A549 (cell line): ENCODE measurements at regions not wholly inside any gene's neighbourhood (a gene's known extent, or its start where the extent isn't known, plus 50 kb on each side); places are given as distances from the start of the nearest gene placed in this dataset.

Experiments used
- ATAC-seq, 2 experiments: fragments of 200-7000 bp in 1 of 2; fragments of >200 bp in 1 of 2; cut with Nextera tagmentation in 1 of 2; cut with Tn5 transposase in 1 of 2; 3 replicates each; pipeline versions ENCODE4 v1.8.0 to v1.9.1; 2018 to 2020; ENCODE audit warnings: mild to moderate bottlenecking in 1 of 2, moderate library complexity in 1 of 2
- CTCF ChIA-PET: fragments of 300-600 bp; sonication (Branson Sonifier 250); formaldehyde crosslinking; extraction: SDS; loops from one replicate; lab custom pipeline; 2021; ENCODE audit warnings: antibody characterized with exemption, inconsistent platforms; lab: Yijun Ruan, JAX
- POLR2A ChIA-PET: fragments of 350-600 bp; formaldehyde crosslinking; extraction: SDS; loops from one replicate; lab custom pipeline; 2021; ENCODE audit warnings: antibody characterized with exemption, inconsistent platforms; lab: Yijun Ruan, JAX
- DNase-seq, 2 experiments: peaks; one replicate each; pipeline versions ENCODE4 v3.0.0 to v3.0.0-alpha.2; 2011 to 2016; ENCODE audit warnings: low read depth in 1 of 2, low spot score in 1 of 2
- FAIRE-seq: peaks from 2 replicates; lab custom pipeline; 2011; peaks lifted over from hg19 to GRCh38; lab: Jason Lieb, UNC
- H3K27ac ChIP-seq, 2 experiments: fragments of >200 bp; sonication (Bioruptor Twin); formaldehyde crosslinking; 3 replicates each; pipeline ENCODE4 v1.5.1; 2016 to 2017
- H3K4me1 ChIP-seq: fragments of >200 bp; sonication (Bioruptor Twin); formaldehyde crosslinking; 3 replicates; pipeline ENCODE4 v1.6.1; 2016
- H3K4me2 ChIP-seq: fragments of >200 bp; sonication (Bioruptor Twin); formaldehyde crosslinking; 3 replicates; pipeline ENCODE4 v1.6.1; 2016
- H3K4me3 ChIP-seq: fragments of >200 bp; sonication (Bioruptor Twin); formaldehyde crosslinking; 3 replicates; pipeline ENCODE4 v1.5.1; 2016
- H3K9me3 ChIP-seq: fragments of >200 bp; sonication (Bioruptor Twin); formaldehyde crosslinking; 3 replicates; pipeline ENCODE4 v1.6.1; 2016
- BHLHE40 ChIP-seq: IDR thresholded peaks from 2 replicates; pipeline ENCODE4 v1.6.1; 2012; ENCODE audit warnings: low read depth, low read length, inconsistent platforms
- CBX2 ChIP-seq: fragments of 200-600 bp; sonication (generic); IDR thresholded peaks from 2 replicates; pipeline ENCODE4 v1.6.1; 2016; ENCODE audit warnings: low read depth, mild to moderate bottlenecking, borderline replicate concordance
- CEBPB ChIP-seq, 2 experiments: fragments of >200 bp in 1 of 2; sonication (Bioruptor Twin) in 1 of 2; formaldehyde crosslinking in 1 of 2; IDR thresholded peaks; 2 replicates each; pipeline ENCODE4 v1.6.1; 2012 to 2016
- EHF ChIP-seq: fragments of 250-450 bp; sonication (Bioruptor Pico); IDR thresholded peaks from 2 replicates; pipeline ENCODE4 v1.5.0; 2020; ENCODE audit warnings: mild to moderate bottlenecking
- EHMT2 ChIP-seq: fragments of 200-600 bp; sonication (generic); IDR thresholded peaks from 2 replicates; pipeline ENCODE4 v1.6.1; 2016; ENCODE audit warnings: antibody characterized with exemption, low read depth, mild to moderate bottlenecking, moderate library complexity
- EP300 ChIP-seq, 2 experiments: fragments of >200 bp; sonication (Bioruptor Twin); formaldehyde crosslinking; IDR thresholded peaks; 2 replicates in 1 of 2; 3 replicates in 1 of 2; pipeline ENCODE4 v1.6.1; 2016 to 2017
- FOSL2 ChIP-seq, 2 experiments: fragments of 450-650 bp in 1 of 2; fragments of >200 bp in 1 of 2; sonication (Bioruptor Twin) in 1 of 2; formaldehyde crosslinking; IDR thresholded peaks; 2 replicates each; pipeline versions ENCODE4 v1.5.0 to v1.6.1; 2016 to 2020; ENCODE audit warnings: mild to moderate bottlenecking in 1 of 2, moderate library complexity in 1 of 2
- FOXS1 ChIP-seq: fragments of 250-450 bp; sonication (Bioruptor Pico); IDR thresholded peaks from 2 replicates; pipeline ENCODE4 v1.5.0; 2020; ENCODE audit warnings: mild to moderate bottlenecking, moderate library complexity
- HEYL ChIP-seq: fragments of 250-450 bp; sonication (Bioruptor Pico); IDR thresholded peaks from 2 replicates; pipeline ENCODE4 v1.8.0; 2021; ENCODE audit warnings: mild to moderate bottlenecking, moderate library complexity
- HOXB13 ChIP-seq: fragments of 250-450 bp; sonication (Bioruptor Pico); IDR thresholded peaks from 2 replicates; pipeline ENCODE4 v1.5.0; 2020; ENCODE audit warnings: low read depth, mild to moderate bottlenecking, moderate library complexity
- HOXB5 ChIP-seq: fragments of 250-450 bp; sonication (Bioruptor Pico); IDR thresholded peaks from 2 replicates; pipeline ENCODE4 v1.5.0; 2020; ENCODE audit warnings: mild to moderate bottlenecking, moderate library complexity
- JUN ChIP-seq, 2 experiments: fragments of >200 bp; sonication (Bioruptor Twin); formaldehyde crosslinking; IDR thresholded peaks; 2 replicates in 1 of 2; 3 replicates in 1 of 2; pipeline ENCODE4 v1.6.1; 2016 to 2017
- MYC ChIP-seq: IDR thresholded peaks from 2 replicates; pipeline ENCODE4 v1.6.1; 2012; ENCODE audit warnings: mild to moderate bottlenecking, inconsistent platforms, low read length, improper control_type of control experiment, borderline replicate concordance
- NFE2L2 ChIP-seq: fragments of 150-350 bp; conservative IDR thresholded peaks from 2 replicates; pipeline ENCODE4 v1.6.1; 2014; ENCODE audit warnings: low read length
- RAD21 ChIP-seq, 2 experiments: fragments of >200 bp in 1 of 2; sonication (Bioruptor Twin) in 1 of 2; formaldehyde crosslinking in 1 of 2; IDR thresholded peaks in 1 of 2; conservative IDR thresholded peaks in 1 of 2; 2 replicates in 1 of 2; 3 replicates in 1 of 2; pipeline ENCODE4 v1.6.1; 2012 to 2018; ENCODE audit warnings: inconsistent platforms in 1 of 2
- RARB ChIP-seq: fragments of 250-450 bp; sonication (Bioruptor Pico); IDR thresholded peaks from 2 replicates; pipeline ENCODE4 v1.8.0; 2021; ENCODE audit warnings: mild to moderate bottlenecking, moderate library complexity
- SREBF2 ChIP-seq: fragments of 450-650 bp; IDR thresholded peaks from 2 replicates; pipeline ENCODE4 v1.6.1; 2014; ENCODE audit warnings: mild to moderate bottlenecking, moderate library complexity
- ZSCAN20 ChIP-seq: fragments of 250-450 bp; sonication (Bioruptor Pico); IDR thresholded peaks from 2 replicates; pipeline ENCODE4 v1.8.0; 2022; ENCODE audit warnings: mild to moderate bottlenecking, moderate library complexity
- WGBS: methylation state at CpG from one replicate; pipeline ENCODE4 v1.1.6; 2017; ENCODE audit errors: missing lambda C conversion rate; 5-methylcytosine and 5-hydroxymethylcytosine counted together
- TF ChIP-seq, protein P1 (sequence below): fragments of 250-450 bp; sonication (Bioruptor Pico); IDR thresholded peaks from 2 replicates; pipeline ENCODE4 v1.5.0; 2020; ENCODE audit warnings: low read depth, mild to moderate bottlenecking, moderate library complexity
- TF ChIP-seq, protein P2 (sequence below): fragments of 250-450 bp; sonication (Bioruptor Pico); IDR thresholded peaks from 2 replicates; pipeline ENCODE4 v1.5.0; 2021; ENCODE audit warnings: mild to moderate bottlenecking, moderate library complexity, borderline replicate concordance
- TF ChIP-seq, protein P3 (sequence below): fragments of >200 bp; sonication (Bioruptor Twin); formaldehyde crosslinking; IDR thresholded peaks from 3 replicates; pipeline ENCODE4 v1.5.1; 2016
- TF ChIP-seq, protein P4 (sequence below): IDR thresholded peaks from 2 replicates; pipeline ENCODE4 v1.6.1; 2012
- TF ChIP-seq, protein P5 (sequence below): fragments of 150-350 bp; IDR thresholded peaks from 2 replicates; pipeline ENCODE4 v1.6.1; 2014; ENCODE audit warnings: low read depth, mild to moderate bottlenecking, low read length
- TF ChIP-seq, protein P6 (sequence below): IDR thresholded peaks from 2 replicates; pipeline ENCODE4 v1.6.1; 2012; ENCODE audit warnings: low read depth, borderline replicate concordance
- TF ChIP-seq, protein P7 (sequence below): fragments of >200 bp; sonication (Bioruptor Twin); formaldehyde crosslinking; IDR thresholded peaks from 2 replicates; pipeline ENCODE4 v1.6.1; 2016
- TF ChIP-seq, protein P8 (sequence below): IDR thresholded peaks from 2 replicates; pipeline ENCODE4 v1.6.1; 2012

DNA sequence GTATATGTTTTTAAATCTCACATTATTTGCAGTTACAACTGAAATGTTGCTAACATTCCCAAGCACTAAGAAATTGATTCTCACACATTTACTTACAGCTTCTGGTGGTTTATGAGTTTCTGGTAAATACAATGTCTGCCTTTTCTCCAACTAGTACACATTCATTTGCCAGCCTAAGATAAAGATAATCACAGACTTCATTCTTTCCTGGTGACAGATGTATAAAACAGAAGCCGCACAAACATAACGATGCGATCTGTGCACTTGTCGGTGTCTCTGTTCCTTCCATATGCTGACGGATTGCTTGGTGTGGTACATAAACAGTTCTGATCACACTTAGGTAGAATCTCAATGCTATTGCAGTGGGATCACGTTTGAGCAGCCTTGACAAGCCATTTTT, 100.4 kb upstream of the DDX18 start:
- CTCF ChIA-PET = no interaction called here

DNA sequence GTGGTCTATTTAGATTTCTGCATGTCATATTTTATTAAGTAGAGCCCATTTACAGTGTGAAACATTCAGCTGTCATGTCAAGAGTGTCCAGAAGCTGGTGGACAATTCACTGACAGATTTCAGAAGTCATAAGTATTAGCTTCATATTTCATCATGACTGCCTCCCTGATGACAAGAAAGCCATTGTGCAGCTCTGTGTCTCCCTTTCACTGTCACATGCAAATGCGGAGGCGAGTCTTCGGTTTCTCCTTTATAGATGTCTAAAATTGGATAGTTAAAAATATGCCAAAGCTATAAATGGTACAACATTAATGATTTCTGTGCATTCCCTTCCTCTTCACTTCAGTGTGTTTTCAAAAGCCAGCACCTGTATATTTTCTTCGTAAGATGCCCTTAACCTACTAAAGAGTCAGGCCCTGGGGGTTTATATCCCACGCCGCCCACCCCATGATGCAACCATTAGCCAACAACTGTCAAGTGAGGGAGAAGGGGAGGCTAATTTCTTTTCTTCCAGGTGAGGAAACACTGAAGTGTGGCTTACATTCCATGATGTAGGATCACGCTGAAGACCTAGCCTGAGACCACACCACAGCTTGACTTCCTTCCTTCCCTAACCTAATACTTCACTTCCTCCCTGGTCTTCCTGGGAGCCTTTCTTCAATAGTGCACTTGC, 99.6 kb upstream of the DDX18 start:
- H3K27ac ChIP-seq = no peak overlapping the region
- no peak overlapping the region for H3K4me3 ChIP-seq
- FAIRE-seq (no peak), DNase-seq (no peak), ATAC-seq (no peak)
- ChIA-PET POLR2A (no interaction called here), CTCF (no interaction called here)
- no peak overlapping the region for H3K4me2 ChIP-seq
- H3K4me1 ChIP-seq = no peaks in the 10 kb centered on the region
- TF ChIP-seq, protein P1, sequence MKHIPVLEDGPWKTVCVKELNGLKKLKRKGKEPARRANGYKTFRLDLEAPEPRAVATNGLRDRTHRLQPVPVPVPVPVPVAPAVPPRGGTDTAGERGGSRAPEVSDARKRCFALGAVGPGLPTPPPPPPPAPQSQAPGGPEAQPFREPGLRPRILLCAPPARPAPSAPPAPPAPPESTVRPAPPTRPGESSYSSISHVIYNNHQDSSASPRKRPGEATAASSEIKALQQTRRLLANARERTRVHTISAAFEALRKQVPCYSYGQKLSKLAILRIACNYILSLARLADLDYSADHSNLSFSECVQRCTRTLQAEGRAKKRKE (CRISPR knock-in tag) = no peak
- TF ChIP-seq EHF (CRISPR knock-in tag) = no peak
- TF ChIP-seq HOXB5 (CRISPR knock-in tag) = no peak
- TF ChIP-seq, protein P2, sequence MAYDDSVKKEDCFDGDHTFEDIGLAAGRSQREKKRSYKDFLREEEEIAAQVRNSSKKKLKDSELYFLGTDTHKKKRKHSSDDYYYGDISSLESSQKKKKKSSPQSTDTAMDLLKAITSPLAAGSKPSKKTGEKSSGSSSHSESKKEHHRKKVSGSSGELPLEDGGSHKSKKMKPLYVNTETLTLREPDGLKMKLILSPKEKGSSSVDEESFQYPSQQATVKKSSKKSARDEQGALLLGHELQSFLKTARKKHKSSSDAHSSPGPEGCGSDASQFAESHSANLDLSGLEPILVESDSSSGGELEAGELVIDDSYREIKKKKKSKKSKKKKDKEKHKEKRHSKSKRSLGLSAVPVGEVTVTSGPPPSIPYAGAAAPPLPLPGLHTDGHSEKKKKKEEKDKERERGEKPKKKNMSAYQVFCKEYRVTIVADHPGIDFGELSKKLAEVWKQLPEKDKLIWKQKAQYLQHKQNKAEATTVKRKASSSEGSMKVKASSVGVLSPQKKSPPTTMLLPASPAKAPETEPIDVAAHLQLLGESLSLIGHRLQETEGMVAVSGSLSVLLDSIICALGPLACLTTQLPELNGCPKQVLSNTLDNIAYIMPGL (CRISPR knock-in tag) = no peak
- TF ChIP-seq, protein P3, sequence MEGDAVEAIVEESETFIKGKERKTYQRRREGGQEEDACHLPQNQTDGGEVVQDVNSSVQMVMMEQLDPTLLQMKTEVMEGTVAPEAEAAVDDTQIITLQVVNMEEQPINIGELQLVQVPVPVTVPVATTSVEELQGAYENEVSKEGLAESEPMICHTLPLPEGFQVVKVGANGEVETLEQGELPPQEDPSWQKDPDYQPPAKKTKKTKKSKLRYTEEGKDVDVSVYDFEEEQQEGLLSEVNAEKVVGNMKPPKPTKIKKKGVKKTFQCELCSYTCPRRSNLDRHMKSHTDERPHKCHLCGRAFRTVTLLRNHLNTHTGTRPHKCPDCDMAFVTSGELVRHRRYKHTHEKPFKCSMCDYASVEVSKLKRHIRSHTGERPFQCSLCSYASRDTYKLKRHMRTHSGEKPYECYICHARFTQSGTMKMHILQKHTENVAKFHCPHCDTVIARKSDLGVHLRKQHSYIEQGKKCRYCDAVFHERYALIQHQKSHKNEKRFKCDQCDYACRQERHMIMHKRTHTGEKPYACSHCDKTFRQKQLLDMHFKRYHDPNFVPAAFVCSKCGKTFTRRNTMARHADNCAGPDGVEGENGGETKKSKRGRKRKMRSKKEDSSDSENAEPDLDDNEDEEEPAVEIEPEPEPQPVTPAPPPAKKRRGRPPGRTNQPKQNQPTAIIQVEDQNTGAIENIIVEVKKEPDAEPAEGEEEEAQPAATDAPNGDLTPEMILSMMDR = no peak
- TF ChIP-seq SREBF2 = no peak
- TF ChIP-seq RAD21 (conservative IDR thresholded peaks at IDR 0.05 in 1 of 2, IDR thresholded peaks at IDR 0.05 in 1 of 2) = no peak
- TF ChIP-seq CEBPB (IDR thresholded peaks at IDR 0.05) = no peak
- TF ChIP-seq, protein P4, sequence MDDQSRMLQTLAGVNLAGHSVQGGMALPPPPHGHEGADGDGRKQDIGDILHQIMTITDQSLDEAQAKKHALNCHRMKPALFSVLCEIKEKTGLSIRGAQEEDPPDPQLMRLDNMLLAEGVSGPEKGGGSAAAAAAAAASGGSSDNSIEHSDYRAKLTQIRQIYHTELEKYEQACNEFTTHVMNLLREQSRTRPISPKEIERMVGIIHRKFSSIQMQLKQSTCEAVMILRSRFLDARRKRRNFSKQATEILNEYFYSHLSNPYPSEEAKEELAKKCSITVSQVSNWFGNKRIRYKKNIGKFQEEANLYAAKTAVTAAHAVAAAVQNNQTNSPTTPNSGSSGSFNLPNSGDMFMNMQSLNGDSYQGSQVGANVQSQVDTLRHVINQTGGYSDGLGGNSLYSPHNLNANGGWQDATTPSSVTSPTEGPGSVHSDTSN = no peak
- no peak for TF ChIP-seq EP300 (IDR thresholded peaks at IDR 0.05)
- no peak for TF ChIP-seq MYC
- no peak for TF ChIP-seq HOXB13 (CRISPR knock-in tag)
- TF ChIP-seq, protein P5, sequence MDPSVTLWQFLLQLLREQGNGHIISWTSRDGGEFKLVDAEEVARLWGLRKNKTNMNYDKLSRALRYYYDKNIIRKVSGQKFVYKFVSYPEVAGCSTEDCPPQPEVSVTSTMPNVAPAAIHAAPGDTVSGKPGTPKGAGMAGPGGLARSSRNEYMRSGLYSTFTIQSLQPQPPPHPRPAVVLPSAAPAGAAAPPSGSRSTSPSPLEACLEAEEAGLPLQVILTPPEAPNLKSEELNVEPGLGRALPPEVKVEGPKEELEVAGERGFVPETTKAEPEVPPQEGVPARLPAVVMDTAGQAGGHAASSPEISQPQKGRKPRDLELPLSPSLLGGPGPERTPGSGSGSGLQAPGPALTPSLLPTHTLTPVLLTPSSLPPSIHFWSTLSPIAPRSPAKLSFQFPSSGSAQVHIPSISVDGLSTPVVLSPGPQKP = no peak
- WGBS = 45% methylated on average over 7 of the region's 7 CpGs
- no peaks in the 10 kb centered on the region for H3K9me3 ChIP-seq

More for the DNA sequence above, 100.4 kb upstream of the DDX18 start:
- ATAC-seq = no peak
- WGBS = 45% methylated on average over 6 of the region's 6 CpGs
- no peak for FAIRE-seq
- no peak overlapping the region for H3K4me2 ChIP-seq
- H3K4me3 ChIP-seq = no peak overlapping the region
- H3K4me1 ChIP-seq = no peaks in the 10 kb centered on the region
- POLR2A ChIA-PET = no interaction called here
- H3K9me3 ChIP-seq = no peaks in the 10 kb centered on the region
- TF ChIP-seq ZSCAN20 (CRISPR knock-in tag) (no peak), HEYL (CRISPR knock-in tag) (no peak), EHMT2 (no peak), JUN (IDR thresholded peaks at IDR 0.05) (no peak), FOXS1 (CRISPR knock-in tag) (no peak), NFE2L2 (no peak), SREBF2 (no peak), HOXB5 (CRISPR knock-in tag) (no peak), CEBPB (IDR thresholded peaks at IDR 0.05) (no peak), CBX2 (no peak), FOSL2 (IDR thresholded peaks at IDR 0.05) (no peak), FOSL2 (CRISPR knock-in tag; IDR thresholded peaks at IDR 0.05) (no peak), RARB (CRISPR knock-in tag) (no peak), BHLHE40 (no peak)
- TF ChIP-seq, protein P6, sequence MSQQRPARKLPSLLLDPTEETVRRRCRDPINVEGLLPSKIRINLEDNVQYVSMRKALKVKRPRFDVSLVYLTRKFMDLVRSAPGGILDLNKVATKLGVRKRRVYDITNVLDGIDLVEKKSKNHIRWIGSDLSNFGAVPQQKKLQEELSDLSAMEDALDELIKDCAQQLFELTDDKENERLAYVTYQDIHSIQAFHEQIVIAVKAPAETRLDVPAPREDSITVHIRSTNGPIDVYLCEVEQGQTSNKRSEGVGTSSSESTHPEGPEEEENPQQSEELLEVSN = no peak
- TF ChIP-seq, protein P5 = no peak
- TF ChIP-seq, protein P7, sequence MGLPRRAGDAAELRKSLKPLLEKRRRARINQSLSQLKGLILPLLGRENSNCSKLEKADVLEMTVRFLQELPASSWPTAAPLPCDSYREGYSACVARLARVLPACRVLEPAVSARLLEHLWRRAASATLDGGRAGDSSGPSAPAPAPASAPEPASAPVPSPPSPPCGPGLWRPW = no peak
- TF ChIP-seq, protein P8, sequence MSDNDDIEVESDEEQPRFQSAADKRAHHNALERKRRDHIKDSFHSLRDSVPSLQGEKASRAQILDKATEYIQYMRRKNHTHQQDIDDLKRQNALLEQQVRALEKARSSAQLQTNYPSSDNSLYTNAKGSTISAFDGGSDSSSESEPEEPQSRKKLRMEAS = no peak
- H3K27ac ChIP-seq = no peak overlapping the region
- DNase-seq = no peak
